Stomach (tissue), 8 donors: ENCODE measurements at regions not wholly inside any gene's neighbourhood (a gene's known extent, or its start where the extent isn't known, plus 50 kb on each side); places are given as distances from the start of the nearest gene placed in this dataset.
"Not testable (repeated sequence)": the region's sequence is repeated elsewhere in the genome, so short reads cannot be mapped to it uniquely, and the experiment has no call there.

Source experiments
- DNase-seq, 2 donors: peaks; one replicate each; pipeline versions ENCODE4 v3.0.0 to v3.0.0-alpha.2; 2013 to 2019
- H3K27ac ChIP-seq, 5 donors: fragments of 200-600 bp in 4 of 5; sonication (generic) in 4 of 5; one replicate each; pipeline ENCODE4 v1.5.1; 2013 to 2019; ENCODE audit warnings: mild to moderate bottlenecking in 1 of 5, moderate library complexity in 1 of 5
- H3K27me3 ChIP-seq, 3 donors: fragments of 200-600 bp; sonication (generic); one replicate each; pipeline ENCODE4 v1.5.1; 2017 to 2019; ENCODE audit warnings: mixed run types in 1 of 3
- H3K36me3 ChIP-seq, 4 donors: fragments of 200-600 bp; sonication (generic); 1 replicate in 3 of 4; 2 replicates in 1 of 4; pipeline ENCODE4 v1.5.1; 2016 to 2019
- H3K4me1 ChIP-seq, 4 donors: fragments of 200-600 bp; sonication (generic); one replicate each; pipeline ENCODE4 v1.5.1; 2016 to 2019
- H3K4me3 ChIP-seq, 4 donors: fragments of 200-600 bp; sonication (generic) in 3 of 4; one replicate each; pipeline ENCODE4 v1.5.1; 2016 to 2019; ENCODE audit warnings: mild to moderate bottlenecking in 1 of 4
- H3K9me3 ChIP-seq, 4 donors: fragments of 200-600 bp; sonication (generic); one replicate each; pipeline ENCODE4 v1.5.1; 2016 to 2019
- EP300 ChIP-seq: sonication (generic); formaldehyde crosslinking; IDR thresholded peaks from one replicate; pipeline ENCODE4 v1.6.1; 2017; ENCODE audit warnings: antibody characterized with exemption
- POLR2A ChIP-seq, 4 donors: fragments of 450-650 bp; IDR thresholded peaks; one replicate each; pipeline ENCODE4 v1.6.1; 2016; ENCODE audit warnings: antibody characterized with exemption in 4 of 4, control low read depth in 2 of 4, mild to moderate bottlenecking in 1 of 4, moderate library complexity in 1 of 4
- POLR2AphosphoS5 ChIP-seq, 3 donors: sonication (generic); formaldehyde crosslinking; IDR thresholded peaks; one replicate each; pipeline ENCODE4 v1.6.1; 2016; ENCODE audit warnings: antibody characterized with exemption in 3 of 3
- WGBS, 5 donors: extraction: QIAGEN DNeasy Blood & Tissue Kit in 3 of 5; methylation state at CpG; one replicate each; pipeline versions ENCODE4 v1.1.5 to v1.1.7; 2013 to 2018; 5-methylcytosine and 5-hydroxymethylcytosine counted together
- intact Hi-C: fragments of 100-400 bp; cut with DNase I; formaldehyde crosslinking; loops from one replicate; pipeline ENCODE4 v1.15.1; 2023; ENCODE audit warnings: low total_unique reads
- TF ChIP-seq, protein P1 (sequence below), 7 experiments: fragments of 450-650 bp in 4 of 7; fragments of 200-600 bp in 3 of 7; sonication (generic) in 3 of 7; IDR thresholded peaks; one replicate each; pipeline ENCODE4 v1.5.1; 2016 to 2019; ENCODE audit warnings: antibody characterized with exemption in 7 of 7, control low read depth in 2 of 7, mild to moderate bottlenecking in 1 of 7
- donor health status: healthy with polysubstance abuse.
- donor health status: Bipolar disorder and iron deficiency.
- donor health status: healthy.

DNA sequence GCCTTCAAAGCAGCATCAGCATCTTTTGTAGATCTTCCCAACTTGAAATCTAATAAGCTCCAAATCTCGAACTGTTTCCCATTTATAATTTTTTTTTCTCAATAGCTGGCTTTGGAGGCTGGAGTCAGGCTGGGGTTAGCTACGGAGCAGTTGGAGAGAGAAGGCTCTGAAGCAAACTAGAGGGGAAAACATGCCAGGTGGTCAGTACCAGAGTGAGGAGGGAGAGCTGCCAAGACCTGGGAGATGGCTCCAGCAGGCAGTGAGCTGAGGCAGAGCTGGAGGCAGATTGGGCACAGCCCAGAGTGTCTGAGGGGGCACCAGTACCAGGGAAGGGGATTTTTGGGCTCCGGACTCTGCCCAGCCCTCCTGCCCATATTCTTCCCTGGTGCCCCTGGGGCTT lies 311.2 kb downstream of the RPLP1 start:
- 68 to 84% (median 76%) methylated on average over 3 of the region's 3 CpGs for WGBS, 5 donors
- intact Hi-C loops: no loop called here
- H3K4me3 ChIP-seq: no peak overlapping the region
- peaks cover 0 to 29% (median 4%) of the 10 kb centered on the region in 4 donors for H3K4me1 ChIP-seq
- TF ChIP-seq, protein P1, sequence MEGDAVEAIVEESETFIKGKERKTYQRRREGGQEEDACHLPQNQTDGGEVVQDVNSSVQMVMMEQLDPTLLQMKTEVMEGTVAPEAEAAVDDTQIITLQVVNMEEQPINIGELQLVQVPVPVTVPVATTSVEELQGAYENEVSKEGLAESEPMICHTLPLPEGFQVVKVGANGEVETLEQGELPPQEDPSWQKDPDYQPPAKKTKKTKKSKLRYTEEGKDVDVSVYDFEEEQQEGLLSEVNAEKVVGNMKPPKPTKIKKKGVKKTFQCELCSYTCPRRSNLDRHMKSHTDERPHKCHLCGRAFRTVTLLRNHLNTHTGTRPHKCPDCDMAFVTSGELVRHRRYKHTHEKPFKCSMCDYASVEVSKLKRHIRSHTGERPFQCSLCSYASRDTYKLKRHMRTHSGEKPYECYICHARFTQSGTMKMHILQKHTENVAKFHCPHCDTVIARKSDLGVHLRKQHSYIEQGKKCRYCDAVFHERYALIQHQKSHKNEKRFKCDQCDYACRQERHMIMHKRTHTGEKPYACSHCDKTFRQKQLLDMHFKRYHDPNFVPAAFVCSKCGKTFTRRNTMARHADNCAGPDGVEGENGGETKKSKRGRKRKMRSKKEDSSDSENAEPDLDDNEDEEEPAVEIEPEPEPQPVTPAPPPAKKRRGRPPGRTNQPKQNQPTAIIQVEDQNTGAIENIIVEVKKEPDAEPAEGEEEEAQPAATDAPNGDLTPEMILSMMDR (IDR thresholded peaks at IDR 0.05): no peak
- no peak for TF ChIP-seq POLR2AphosphoS5 (IDR thresholded peaks at IDR 0.05)
- TF ChIP-seq POLR2A (IDR thresholded peaks at IDR 0.05): no peak
- no peak for TF ChIP-seq EP300
- no peaks in the 10 kb centered on the region for H3K36me3 ChIP-seq
- H3K27me3 ChIP-seq: no peaks in the 10 kb centered on the region
- H3K9me3 ChIP-seq: peaks cover 0 to 7% (median 3%) of the 10 kb centered on the region in 4 donors
- no peak for DNase-seq
- H3K27ac ChIP-seq: no peak overlapping the region

DNA sequence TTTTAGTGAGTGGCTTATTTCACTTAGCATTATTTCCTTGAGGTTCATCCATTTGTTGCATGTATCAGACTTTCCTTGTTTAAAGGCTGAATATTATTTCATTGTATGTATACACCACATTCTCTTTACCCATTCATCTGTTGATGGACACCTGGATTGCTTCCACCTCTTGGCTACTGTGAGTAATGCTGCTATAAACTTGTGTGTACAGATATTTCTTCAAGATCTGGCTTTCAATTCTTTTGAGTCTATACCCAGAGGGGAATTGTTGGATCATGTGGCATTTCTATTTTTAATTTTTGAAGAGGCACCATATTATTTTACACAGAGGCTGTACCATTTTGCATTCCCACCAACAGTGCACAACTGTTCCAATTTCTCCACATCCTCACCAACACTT lies 313.5 kb downstream of the RPLP1 start:
- Histone ChIP-seq H3K9me3 (peaks cover 0 to 7% (median 3%) of the 10 kb centered on the region in 4 donors), H3K4me3 (no peak overlapping the region), H3K4me1 (peaks cover 0 to 6% (median 0%) of the 10 kb centered on the region in 4 donors), H3K27me3 (peaks cover 0 to 3% (median 0%) of the 10 kb centered on the region in 3 donors), H3K36me3 (no peaks in the 10 kb centered on the region), H3K27ac (no peak overlapping the region)
- DNase-seq: no peak
- intact Hi-C loops: no loop called here
- TF ChIP-seq EP300: no peak
- no peak for TF ChIP-seq POLR2AphosphoS5 (IDR thresholded peaks at IDR 0.05)
- TF ChIP-seq POLR2A (IDR thresholded peaks at IDR 0.05): no peak
- TF ChIP-seq, protein P1 (IDR thresholded peaks at IDR 0.05): no peak

DNA sequence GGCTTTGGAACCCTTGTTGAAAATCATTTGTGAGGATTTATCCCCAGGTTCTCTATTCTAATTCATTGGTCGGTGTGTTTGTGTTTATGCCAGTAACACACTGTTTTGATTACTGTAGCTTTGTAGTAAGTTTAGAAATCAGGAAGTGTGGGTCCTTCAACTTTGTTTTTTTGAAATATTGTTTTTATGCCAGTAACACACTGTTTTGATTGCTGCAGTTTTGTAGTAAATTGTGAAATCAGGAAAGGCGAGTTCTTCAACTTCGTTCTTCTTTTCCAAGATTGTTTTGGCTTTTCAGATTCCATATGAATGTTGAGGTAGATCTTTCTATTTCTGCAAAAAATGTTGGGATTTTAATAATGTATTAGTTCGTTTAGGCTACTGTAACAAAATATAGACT lies 314.6 kb downstream of the RPLP1 start:
- Histone ChIP-seq H3K4me1 (no peaks in the 10 kb centered on the region), H3K4me3 (no peak overlapping the region), H3K27ac (peak overlapping the region in 2 of 5 donors; percentile 24 to 35), H3K27me3 (peaks cover 0 to 3% (median 0%) of the 10 kb centered on the region in 3 donors), H3K36me3 (no peaks in the 10 kb centered on the region), H3K9me3 (peaks cover 0 to 7% (median 3%) of the 10 kb centered on the region in 4 donors)
- TF ChIP-seq, protein P1 (IDR thresholded peaks at IDR 0.05): no peak
- no peak for TF ChIP-seq EP300
- no peak for TF ChIP-seq POLR2AphosphoS5 (IDR thresholded peaks at IDR 0.05)
- TF ChIP-seq POLR2A (IDR thresholded peaks at IDR 0.05): no peak
- DNase-seq: no peak
- 78 to 86% (median 83%) methylated on average over 4 of the region's 4 CpGs for WGBS, 5 donors
- intact Hi-C loops: no loop called here

DNA sequence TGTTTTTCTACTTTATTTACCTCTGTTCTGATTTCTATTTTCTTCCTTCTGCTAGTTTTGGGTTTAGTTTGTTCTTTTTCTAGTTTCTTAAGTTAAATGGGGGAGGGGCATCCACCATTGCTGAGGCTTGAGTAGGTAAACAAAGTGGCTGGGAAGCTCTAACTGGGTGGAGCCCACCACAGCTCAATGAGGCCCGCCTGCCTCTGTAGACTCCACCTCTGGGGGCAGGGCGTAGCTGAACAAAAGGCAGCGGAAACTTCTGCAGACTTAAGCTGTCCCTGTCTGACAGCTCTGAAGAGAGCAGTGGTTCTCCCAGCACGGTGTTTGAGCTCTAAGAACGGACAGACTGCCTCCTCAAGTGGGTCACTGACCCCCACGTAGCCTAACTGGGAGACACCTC lies 316.7 kb downstream of the RPLP1 start:
- H3K4me3 ChIP-seq, intact Hi-C loops, H3K9me3 ChIP-seq, H3K27ac ChIP-seq, H3K27me3 ChIP-seq, H3K4me1 ChIP-seq, H3K36me3 ChIP-seq: not testable (repeated sequence)
- peak in 1 of 2 donors; percentile 27 for DNase-seq
- 25 to 49% (median 43%) methylated on average over 5 to 6 of the region's 6 CpGs for WGBS, 5 donors

DNA sequence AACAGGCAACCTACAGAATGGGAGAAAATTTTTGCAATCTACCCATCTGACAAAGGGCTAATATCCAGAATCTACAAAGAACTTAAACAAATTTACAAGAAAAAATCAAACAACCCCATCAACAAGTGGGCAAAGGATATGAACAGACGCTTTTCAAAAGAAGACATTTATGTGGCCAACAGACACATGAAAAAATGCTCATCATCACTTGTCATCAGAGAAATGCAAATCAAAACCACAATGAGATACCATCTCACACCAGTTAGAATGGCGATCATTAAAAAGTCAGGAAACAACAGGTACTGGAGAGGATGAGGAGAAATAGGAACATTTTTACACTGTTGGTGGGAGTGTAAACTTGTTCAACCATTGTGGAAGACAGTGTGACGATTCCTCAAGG lies 321.6 kb downstream of the RPLP1 start:
- H3K27me3 ChIP-seq, DNase-seq, H3K4me3 ChIP-seq, H3K4me1 ChIP-seq, intact Hi-C loops, H3K27ac ChIP-seq, H3K36me3 ChIP-seq, H3K9me3 ChIP-seq: not testable (repeated sequence)
- WGBS, 5 donors: 85 to 92% (median 89%) methylated on average over 3 of the region's 3 CpGs

DNA sequence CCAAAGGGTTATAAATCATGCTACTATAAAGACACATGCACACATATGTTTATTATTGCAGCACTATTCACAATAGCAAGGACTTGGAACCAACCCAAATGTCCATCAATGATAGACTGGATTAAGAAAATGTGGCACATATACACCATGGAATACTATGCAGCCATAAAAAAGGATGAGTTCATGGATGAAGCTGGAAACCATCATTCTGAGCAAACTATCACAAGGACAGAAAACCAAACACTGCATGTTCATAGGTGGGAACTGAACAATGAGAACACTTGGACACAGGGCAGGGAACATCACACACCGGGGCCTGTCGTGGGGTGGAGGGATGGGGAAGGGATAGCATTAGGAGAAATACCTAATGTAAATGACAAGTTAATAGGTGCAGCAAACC lies 322.1 kb downstream of the RPLP1 start:
- intact Hi-C loops, H3K4me1 ChIP-seq, H3K36me3 ChIP-seq, H3K9me3 ChIP-seq, H3K27ac ChIP-seq, H3K4me3 ChIP-seq, H3K27me3 ChIP-seq, DNase-seq: not testable (repeated sequence)
- 95 to 98% (median 98%) methylated on average over 2 of the region's 2 CpGs for WGBS, 5 donors
